ENCODE measurements at regions not wholly inside any gene's neighbourhood (a gene's known extent, or its start where the extent isn't known, plus 50 kb on each side); places are given as distances from the start of the nearest gene placed in this dataset.

GRCh38 chr4:126738527-126738923 is 894.2 kb upstream of the INTU start:
- TF ChIP-seq CTCF (IDR thresholded peaks at IDR 0.05) (no peak), POLR2AphosphoS5 (IDR thresholded peaks at IDR 0.05; ENCODE audit: insufficient read depth in 1 of 2, low read depth in 1 of 2) (no peak)
